ENCODE measurements at regions not wholly inside any gene's neighbourhood (a gene's known extent, or its start where the extent isn't known, plus 50 kb on each side); places are given as distances from the start of the nearest gene placed in this dataset.

GRCh38 chr1:31523012-31523411 lies 53.3 kb upstream of the TINAGL1 start:
- Histone ChIP-seq H3K4me2 (no peak overlapping the region), H3K36me3 (peaks cover 17% of the 10 kb centered on the region; the same call in 1 of the 2 replicates), H3K27me3 (no peaks in the 10 kb centered on the region), H3K4me3 (no peak overlapping the region), H3K9me3 (no peaks in the 10 kb centered on the region; the same call in 1 of the 2 replicates), H3K27ac (no peak overlapping the region), H4K20me1 (no peaks in the 10 kb centered on the region; the same call in 1 of the 2 replicates), H3K4me1 (no peaks in the 10 kb centered on the region), H3K9ac (no peak overlapping the region)
- TF ChIP-seq Cebpa-rat (IDR thresholded peaks at IDR 0.05) = no peak

GRCh38 chr1:31523769-31524168 lies 52.5 kb upstream of the TINAGL1 start:
- H3K27me3 ChIP-seq = no peaks in the 10 kb centered on the region
- no peak overlapping the region for H3K4me3 ChIP-seq
- TF ChIP-seq Cebpa-rat (IDR thresholded peaks at IDR 0.05) = no peak
- H3K4me1 ChIP-seq = no peaks in the 10 kb centered on the region
- H4K20me1 ChIP-seq = no peaks in the 10 kb centered on the region; the same call in 1 of the 2 replicates
- H3K27ac ChIP-seq = no peak overlapping the region
- no peak overlapping the region for H3K4me2 ChIP-seq
- H3K36me3 ChIP-seq = peaks cover 17% of the 10 kb centered on the region; the same call in 1 of the 2 replicates
- H3K9me3 ChIP-seq = no peaks in the 10 kb centered on the region; the same call in 1 of the 2 replicates
- no peak overlapping the region for H3K9ac ChIP-seq

- H3K9me3 ChIP-seq = no peaks in the 10 kb centered on the region
- H3K9ac ChIP-seq = no peak overlapping the region
- H3K4me3 ChIP-seq = no peak overlapping the region
- H3K27me3 ChIP-seq = no peaks in the 10 kb centered on the region
- H3K4me2 ChIP-seq = no peak overlapping the region
- H3K27ac ChIP-seq = no peak overlapping the region
- no peaks in the 10 kb centered on the region; the same call in 1 of the 2 replicates for H4K20me1 ChIP-seq
- peaks cover 13% of the 10 kb centered on the region; the same call in 1 of the 2 replicates for H3K36me3 ChIP-seq
- no peak for TF ChIP-seq Cebpa-rat (IDR thresholded peaks at IDR 0.05)
- H3K4me1 ChIP-seq = no peaks in the 10 kb centered on the region
Measured at GRCh38 chr1:31524186-31524901, 52.0 kb upstream of the TINAGL1 start.
